HG03060 (cell line): ENCODE measurements at regions not wholly inside any gene's neighbourhood (a gene's known extent, or its start where the extent isn't known, plus 50 kb on each side); places are given as distances from the start of the nearest gene placed in this dataset.

Source experiments
- ATAC-seq: cut with Tn5 transposase; IDR thresholded peaks from one replicate; pipeline ENCODE4 v1.9.1; 2021; ENCODE audit warnings: low read depth, moderate number of reproducible peaks; ENCODE audit not compliant: unreplicated experiment

GRCh38 chr1:229880271-229881170 is 186.5 kb upstream of the GALNT2 start:
- ATAC-seq: no peak

GRCh38 chr1:229882621-229883020 is 184.4 kb upstream of the GALNT2 start:
- ATAC-seq: no peak

DNA sequence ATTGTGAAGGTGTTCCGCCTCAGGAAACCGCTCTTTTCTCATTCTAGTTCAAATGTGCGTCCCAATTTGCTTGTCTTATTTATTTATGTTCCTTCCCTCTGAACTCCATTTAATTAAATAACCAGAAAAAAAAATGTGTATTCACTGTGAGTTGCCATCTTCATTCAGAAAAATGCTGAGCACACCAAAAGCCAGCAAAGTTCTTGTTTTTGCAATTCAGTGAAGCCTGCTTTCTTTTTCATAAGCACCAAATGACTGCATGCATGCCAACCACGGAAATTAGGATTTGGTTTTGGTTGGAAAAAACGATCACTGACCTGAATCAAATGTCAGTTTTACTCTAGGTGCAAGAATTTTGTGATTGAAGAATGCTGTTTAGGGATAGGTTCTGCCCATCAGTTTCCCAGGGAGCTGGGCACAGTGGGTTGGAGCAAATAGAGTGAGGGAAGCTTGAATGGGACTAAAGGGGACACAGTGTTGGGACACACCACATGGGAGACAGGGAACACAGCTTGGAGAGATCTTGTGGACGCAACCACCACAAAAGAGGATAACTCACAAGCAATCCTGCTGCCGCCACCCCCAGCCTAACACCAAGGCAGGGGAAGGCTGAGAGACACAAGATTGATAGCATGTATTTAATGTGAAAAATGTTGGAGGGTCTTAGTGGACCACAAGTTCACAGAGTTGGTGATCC is 183.4 kb upstream of the GALNT2 start:
- ATAC-seq: no peak

DNA sequence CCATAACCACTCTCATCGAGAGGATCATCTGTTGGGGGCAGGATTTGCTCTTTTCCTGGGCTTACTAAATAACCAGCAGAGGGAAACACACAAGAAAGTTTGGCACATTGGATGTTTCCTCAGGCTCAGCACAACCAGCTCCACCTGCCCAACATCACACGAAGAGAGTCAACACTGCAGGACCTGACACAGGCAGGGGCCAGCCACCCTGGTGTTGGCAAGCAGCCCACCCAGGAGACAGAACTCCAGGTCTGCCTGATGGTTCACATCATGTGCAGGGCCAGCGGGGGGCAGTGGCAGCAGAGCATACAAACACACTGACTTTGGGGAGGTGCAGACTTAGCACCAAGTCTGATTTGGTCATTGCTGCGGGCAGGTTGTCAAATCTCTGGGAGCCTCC is 182.3 kb upstream of the GALNT2 start:
- no peak for ATAC-seq

DNA sequence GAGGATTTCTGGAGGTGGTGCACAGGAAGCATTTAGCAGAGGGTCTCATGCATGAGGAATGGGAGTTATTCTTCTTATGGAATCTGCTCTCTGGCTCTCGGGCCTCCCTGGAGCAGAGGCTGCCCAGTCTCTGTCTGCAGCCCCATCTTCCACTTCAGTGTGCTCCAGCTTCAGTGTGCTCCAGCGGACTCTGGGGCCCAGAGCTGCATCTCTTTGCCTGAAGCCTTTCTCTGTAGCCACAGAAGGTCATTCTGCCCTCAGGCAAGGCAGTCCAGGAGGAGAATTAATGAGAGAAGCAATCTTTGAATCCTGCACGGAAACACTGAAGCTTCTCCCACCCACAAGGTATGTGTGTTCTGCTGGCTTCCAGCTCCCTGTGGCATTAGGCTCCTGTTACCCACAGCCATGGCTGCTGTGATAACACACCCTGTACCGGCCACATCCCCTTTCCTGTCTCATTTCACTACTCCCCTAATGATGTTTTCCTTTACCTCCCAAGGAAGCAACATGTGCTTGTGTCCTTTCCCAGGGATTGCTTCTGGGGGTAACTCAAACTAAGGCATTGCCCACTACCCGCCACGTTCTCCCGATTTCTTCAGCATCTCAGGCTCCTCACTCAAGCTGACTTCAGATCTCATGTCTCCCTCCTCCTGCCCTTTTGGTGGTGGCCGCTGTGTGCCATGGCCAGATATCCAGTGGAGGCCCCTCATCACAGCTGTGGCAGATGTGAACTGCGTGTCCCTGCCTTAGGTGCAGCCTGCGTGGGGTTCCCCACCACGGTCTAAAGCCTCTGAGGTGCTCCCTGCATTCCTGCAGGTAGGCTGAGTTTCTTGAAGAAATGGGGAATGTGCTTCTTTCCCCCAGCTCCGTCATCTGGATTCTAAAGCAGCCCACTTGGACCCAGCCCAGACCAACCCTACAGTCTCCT is 181.2 kb upstream of the GALNT2 start:
- no peak for ATAC-seq

GRCh38 chr1:229886636-229887035 is 180.4 kb upstream of the GALNT2 start:
- no peak for ATAC-seq

DNA sequence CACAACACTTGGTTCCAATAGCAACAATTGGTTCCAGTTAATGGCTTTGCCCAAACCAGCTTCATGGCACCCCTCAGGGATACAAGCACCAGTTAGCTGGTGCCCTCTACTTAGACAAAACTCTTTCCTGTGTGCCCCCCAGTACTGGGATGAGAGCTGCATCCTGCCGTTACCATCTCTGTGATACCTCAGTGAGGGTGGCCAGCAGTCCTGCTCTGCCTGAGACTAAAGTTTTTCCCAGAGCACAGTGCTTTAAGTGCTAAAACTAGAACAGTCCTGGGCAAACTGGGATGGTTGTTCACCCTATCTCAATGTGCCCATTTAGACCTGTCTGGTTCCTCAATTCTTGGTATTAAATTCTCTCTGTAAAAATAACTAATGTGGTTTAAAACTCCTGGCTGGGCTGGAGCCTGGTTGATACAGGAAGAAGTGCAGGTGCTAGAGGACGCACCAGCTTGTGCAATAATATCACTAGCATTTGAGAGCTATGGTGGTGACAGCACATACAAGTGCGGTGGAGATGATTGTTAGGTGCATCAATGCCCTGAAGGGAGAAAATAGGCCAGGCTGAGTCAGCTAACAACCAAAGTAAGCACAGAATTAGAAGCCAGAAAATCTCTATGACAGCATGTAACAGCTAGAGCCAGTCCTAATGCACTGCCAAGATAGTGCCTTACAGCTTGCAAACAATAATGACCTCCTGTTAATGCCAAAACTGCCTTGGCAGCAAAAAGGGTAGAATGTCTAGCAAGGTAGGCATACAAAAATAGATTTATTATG is 179.8 kb upstream of the GALNT2 start:
- no peak for ATAC-seq

GRCh38 chr1:229888157-229888556 is 178.9 kb upstream of the GALNT2 start:
- no peak for ATAC-seq

GRCh38 chr1:229888561-229889001 is 178.5 kb upstream of the GALNT2 start:
- ATAC-seq: no peak

GRCh38 chr1:229889031-229889517 is 178.0 kb upstream of the GALNT2 start:
- ATAC-seq: no peak

DNA sequence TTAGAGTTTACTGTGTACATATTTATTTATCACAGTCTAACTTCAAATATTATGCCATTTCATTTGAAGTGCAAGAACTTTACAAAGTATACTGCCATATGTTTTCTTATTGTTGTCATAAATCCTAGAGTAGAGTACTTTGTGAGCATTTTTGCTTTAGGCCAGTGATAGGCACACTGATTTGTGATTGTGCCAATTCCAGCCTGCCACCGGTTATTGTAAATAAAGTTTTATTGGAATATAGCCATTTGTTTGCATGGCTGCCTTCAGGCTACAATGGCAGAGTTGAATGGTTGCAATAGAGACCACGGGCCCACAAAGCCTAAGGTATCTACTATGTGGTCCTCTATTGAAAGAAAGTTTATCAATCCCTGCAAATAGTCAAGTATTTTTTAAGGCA is 175.8 kb upstream of the GALNT2 start:
- no peak for ATAC-seq

GRCh38 chr1:229892515-229893117 is 174.4 kb upstream of the GALNT2 start:
- ATAC-seq: no peak

DNA sequence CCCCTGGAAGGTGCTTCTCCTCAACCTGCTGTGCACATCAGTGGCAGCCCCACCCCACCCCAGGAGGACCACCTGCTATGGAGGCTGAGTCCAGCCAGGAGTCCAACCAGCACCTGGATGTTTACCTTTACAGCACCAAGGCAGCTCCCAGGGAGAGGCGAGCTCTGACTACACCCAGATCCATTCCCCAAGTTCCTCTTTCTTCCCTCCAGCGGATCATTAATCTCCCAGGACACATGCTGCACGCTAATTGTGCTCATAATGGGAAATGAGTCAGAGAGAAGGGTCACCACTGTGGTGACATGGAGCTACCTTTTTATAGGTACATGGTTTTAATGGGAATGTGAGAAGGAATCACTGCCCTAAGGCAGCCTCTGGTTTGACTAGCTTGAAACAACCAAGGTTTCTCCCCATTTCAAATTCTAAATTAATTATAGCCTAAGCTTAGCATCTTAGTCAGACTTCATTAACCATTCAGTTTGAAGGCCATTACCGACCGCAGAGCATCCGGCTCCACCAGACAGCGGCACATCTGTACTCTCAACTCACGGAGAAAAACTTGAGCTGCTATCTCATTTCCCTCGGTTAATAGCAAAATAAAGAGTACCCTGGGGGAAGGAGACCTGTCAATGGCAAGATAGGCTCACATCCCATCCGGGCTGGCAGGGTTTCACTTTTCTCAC is 173.1 kb upstream of the GALNT2 start:
- no peak for ATAC-seq

DNA sequence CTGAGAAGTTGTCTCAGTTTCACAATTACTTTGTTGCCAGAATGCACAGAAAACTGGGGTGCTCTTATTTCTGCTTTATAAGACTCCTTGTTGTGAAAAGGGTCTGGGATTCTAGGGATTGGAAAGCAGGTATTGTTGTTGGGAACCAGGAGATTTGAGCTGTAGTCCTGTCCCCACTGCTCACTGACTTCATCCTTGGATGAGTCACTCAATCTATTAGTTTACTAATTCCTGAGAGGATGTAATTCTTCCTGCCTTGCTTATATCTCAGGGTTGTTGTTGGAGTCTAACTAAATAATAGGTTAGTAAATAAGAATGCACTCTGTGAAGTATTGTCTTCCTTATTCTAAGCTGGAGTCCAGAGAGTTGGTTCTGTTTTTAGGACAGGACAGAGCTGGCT is 172.5 kb upstream of the GALNT2 start:
- no peak for ATAC-seq

GRCh38 chr1:229895605-229896004 is 171.4 kb upstream of the GALNT2 start:
- ATAC-seq: no peak

GRCh38 chr1:229896306-229896705 is 170.7 kb upstream of the GALNT2 start:
- ATAC-seq: no peak

DNA sequence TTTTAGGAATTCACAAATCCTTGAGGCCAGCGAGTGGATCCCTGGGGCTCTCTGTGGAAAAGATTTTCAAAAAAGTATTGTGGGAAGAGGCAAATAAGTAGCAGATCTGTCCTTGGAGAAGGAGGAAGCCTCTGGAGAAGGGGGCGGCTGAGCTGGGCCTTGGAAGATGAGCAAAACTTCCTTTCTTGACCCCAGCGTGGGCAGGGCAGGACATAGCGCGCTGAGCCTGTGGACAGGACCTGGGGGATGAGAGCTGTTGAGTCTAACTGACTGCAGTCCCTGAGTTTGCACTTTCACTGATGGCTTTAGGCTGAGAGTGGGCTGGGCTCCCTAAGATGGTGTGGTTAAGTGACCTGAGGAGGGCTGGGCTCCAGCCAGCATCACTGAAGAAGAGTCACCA is 170.2 kb upstream of the GALNT2 start:
- no peak for ATAC-seq

GRCh38 chr1:229897501-229897900 is 169.5 kb upstream of the GALNT2 start:
- no peak for ATAC-seq

- no peak for ATAC-seq
These were observed 166.8 kb upstream of the GALNT2 start for GRCh38 chr1:229900220-229900619.
